ENCODE measurements at regions not wholly inside any gene's neighbourhood (a gene's known extent, or its start where the extent isn't known, plus 50 kb on each side); places are given as distances from the start of the nearest gene placed in this dataset.

- no peaks in the 10 kb centered on the region for H3K4me1 ChIP-seq
- H3K27me3 ChIP-seq, result no peaks in the 10 kb centered on the region
- TF ChIP-seq POLR2A (IDR thresholded peaks at IDR 0.05) (no peak), CTCF (IDR thresholded peaks at IDR 0.05) (no peak)
- no peak overlapping the region for H3K4me3 ChIP-seq (replicated peaks in 1 of 3)
- no peak overlapping the region for H3K27ac ChIP-seq
- 83 to 91% methylated on average over 3 of the region's 3 CpGs for WGBS, 2 donors
- intact Hi-C loops (cut with DNase I), result no loop called here
- H3K9me3 ChIP-seq, result no peaks in the 10 kb centered on the region
- H3K36me3 ChIP-seq, result no peaks in the 10 kb centered on the region
- DNase-seq, result no peak
These were observed 526.0 kb upstream of the SPRY2 start for GRCh38 chr13:80866921-80867320.

GRCh38 chr13:80865329-80865728 is 524.4 kb upstream of the SPRY2 start:
- H3K27ac ChIP-seq, result no peak overlapping the region
- no peaks in the 10 kb centered on the region for H3K27me3 ChIP-seq
- DNase-seq, result no peak
- no peaks in the 10 kb centered on the region for H3K9me3 ChIP-seq
- no peak for TF ChIP-seq POLR2A (IDR thresholded peaks at IDR 0.05)
- TF ChIP-seq CTCF (IDR thresholded peaks at IDR 0.05), result no peak
- intact Hi-C loops (cut with DNase I), result no loop called here
- H3K36me3 ChIP-seq, result no peaks in the 10 kb centered on the region
- H3K4me1 ChIP-seq, result no peaks in the 10 kb centered on the region
- 71 to 82% methylated on average over 1 of the region's 1 CpG for WGBS, 2 donors
- H3K4me3 ChIP-seq (replicated peaks in 1 of 3), result no peak overlapping the region

GRCh38 chr13:80862456-80862855 is 521.5 kb upstream of the SPRY2 start:
- H3K4me3 ChIP-seq (replicated peaks in 1 of 3), result no peak overlapping the region
- no peaks in the 10 kb centered on the region for H3K9me3 ChIP-seq
- TF ChIP-seq CTCF (IDR thresholded peaks at IDR 0.05), result no peak
- no peak for TF ChIP-seq POLR2A (IDR thresholded peaks at IDR 0.05)
- H3K27me3 ChIP-seq, result no peaks in the 10 kb centered on the region
- H3K36me3 ChIP-seq, result no peaks in the 10 kb centered on the region
- DNase-seq, result no peak
- no peak overlapping the region for H3K27ac ChIP-seq
- intact Hi-C loops (cut with DNase I), result no loop called here
- H3K4me1 ChIP-seq, result no peaks in the 10 kb centered on the region
- WGBS, 2 donors, result 69 to 70% methylated on average over 4 of the region's 4 CpGs

- intact Hi-C loops (cut with DNase I), result no loop called here
- DNase-seq, result no peak
- H3K36me3 ChIP-seq, result no peaks in the 10 kb centered on the region
- TF ChIP-seq POLR2A (IDR thresholded peaks at IDR 0.05) (no peak), CTCF (IDR thresholded peaks at IDR 0.05) (no peak)
- H3K9me3 ChIP-seq, result no peaks in the 10 kb centered on the region
- 75 to 81% methylated on average over 2 of the region's 2 CpGs for WGBS, 2 donors
- H3K27ac ChIP-seq, result no peak overlapping the region
- no peak overlapping the region for H3K4me3 ChIP-seq (replicated peaks in 1 of 3)
- no peaks in the 10 kb centered on the region for H3K4me1 ChIP-seq
- no peaks in the 10 kb centered on the region for H3K27me3 ChIP-seq
These were observed 519.9 kb upstream of the SPRY2 start for GRCh38 chr13:80860845-80861244.

- no peak for DNase-seq
- H3K9me3 ChIP-seq, result no peaks in the 10 kb centered on the region
- H3K4me3 ChIP-seq (replicated peaks in 1 of 3), result no peak overlapping the region
- WGBS, 2 donors, result 78 to 88% methylated on average over 2 of the region's 2 CpGs
- H3K4me1 ChIP-seq, result no peaks in the 10 kb centered on the region
- intact Hi-C loops (cut with DNase I), result no loop called here
- H3K27me3 ChIP-seq, result no peaks in the 10 kb centered on the region
- no peaks in the 10 kb centered on the region for H3K36me3 ChIP-seq
- TF ChIP-seq CTCF (IDR thresholded peaks at IDR 0.05) (no peak), POLR2A (IDR thresholded peaks at IDR 0.05) (no peak)
- no peak overlapping the region for H3K27ac ChIP-seq
These were observed 517.2 kb upstream of the SPRY2 start for GRCh38 chr13:80858131-80858530.
